Smooth muscle cell (in vitro differentiated cells): ENCODE measurements at regions not wholly inside any gene's neighbourhood (a gene's known extent, or its start where the extent isn't known, plus 50 kb on each side); places are given as distances from the start of the nearest gene placed in this dataset.

Experiments
- DNase-seq: peaks from one replicate; lab custom pipeline; 2025; ENCODE audit not compliant: unreplicated experiment; lab: John Stamatoyannopoulos, UW
- H2AFZ ChIP-seq: fragments of 200-600 bp; sonication (generic); 2 replicates; pipeline ENCODE4 v1.6.0; 2016; ENCODE audit warnings: antibody characterized with exemption, low read depth, mild to moderate bottlenecking
- H3F3A ChIP-seq: fragments of 200-600 bp; sonication (generic); 2 replicates; pipeline ENCODE4 v1.6.0; 2017; ENCODE audit warnings: antibody characterized with exemption, low read depth
- H3K27ac ChIP-seq: fragments of 200-600 bp; sonication (generic); 2 replicates; pipeline ENCODE4 v1.5.1; 2016; ENCODE audit warnings: low read depth, mild to moderate bottlenecking
- H3K27me3 ChIP-seq: fragments of 200-600 bp; sonication (generic); 2 replicates; pipeline ENCODE4 v1.6.1; 2016; ENCODE audit warnings: low read depth, mild to moderate bottlenecking
- H3K36me3 ChIP-seq: fragments of 200-600 bp; sonication (generic); 2 replicates; pipeline ENCODE4 v1.5.1; 2016; ENCODE audit warnings: low read depth
- H3K4me1 ChIP-seq: fragments of 200-600 bp; sonication (generic); 2 replicates; pipeline ENCODE4 v1.5.1; 2016; ENCODE audit warnings: low read depth
- H3K4me2 ChIP-seq: fragments of 200-600 bp; sonication (generic); 2 replicates; pipeline ENCODE4 v1.6.0; 2016; ENCODE audit warnings: mild to moderate bottlenecking
- H3K4me3 ChIP-seq: fragments of 200-600 bp; sonication (generic); 2 replicates; pipeline ENCODE4 v1.5.1; 2016; ENCODE audit warnings: mild to moderate bottlenecking
- H3K79me2 ChIP-seq: fragments of 200-600 bp; sonication (generic); 2 replicates; pipeline ENCODE4 v1.6.0; 2016; ENCODE audit warnings: low read depth, mild to moderate bottlenecking
- H3K9ac ChIP-seq: fragments of 200-600 bp; sonication (generic); 2 replicates; pipeline ENCODE4 v1.6.0; 2016; ENCODE audit warnings: low read depth
- H3K9me3 ChIP-seq: fragments of 200-600 bp; sonication (generic); replicated peaks from 2 replicates; pipeline ENCODE4 v1.5.1; 2016; ENCODE audit warnings: low read depth
- H4K20me1 ChIP-seq: fragments of 200-600 bp; sonication (generic); 2 replicates; pipeline ENCODE4 v1.6.0; 2016; ENCODE audit warnings: low read depth
- CTCF ChIP-seq: fragments of 200-600 bp; sonication (generic); IDR thresholded peaks from 2 replicates; pipeline ENCODE4 v1.5.1; 2017; ENCODE audit warnings: borderline replicate concordance, mild to moderate bottlenecking, antibody characterized with exemption; ENCODE audit not compliant: insufficient read depth, poor library complexity, severe bottlenecking
- WGBS: methylation state at CpG from one replicate; pipeline ENCODE4 v1.1.7; 2016; ENCODE audit warnings: low lambda C conversion rate; 5-methylcytosine and 5-hydroxymethylcytosine counted together

GRCh38 chr12:16090974-16091373 is 179.8 kb downstream of the DERA start:
- 95% methylated on average over 3 of the region's 3 CpGs for WGBS
- Histone ChIP-seq H3K4me1 (no peaks in the 10 kb centered on the region), H3K9ac (no peak overlapping the region), H3K9me3 (no peaks in the 10 kb centered on the region), H3K27ac (no peak overlapping the region), H3K27me3 (no peaks in the 10 kb centered on the region), H3K4me2 (no peak overlapping the region), H3K4me3 (no peak overlapping the region), H4K20me1 (no peaks in the 10 kb centered on the region), H2AFZ (no peak overlapping the region), H3K79me2 (no peaks in the 10 kb centered on the region), H3K36me3 (no peaks in the 10 kb centered on the region), H3F3A (no peaks in the 10 kb centered on the region)
- DNase-seq = no peak
- no peak for TF ChIP-seq CTCF

- no peak for TF ChIP-seq CTCF
- no peak overlapping the region for H3K9ac ChIP-seq
- H4K20me1 ChIP-seq = no peaks in the 10 kb centered on the region
- H3K4me2 ChIP-seq = no peak overlapping the region
- H3K4me3 ChIP-seq = no peak overlapping the region
- 97% methylated on average over 3 of the region's 3 CpGs for WGBS
- no peaks in the 10 kb centered on the region for H3K9me3 ChIP-seq
- H3K4me1 ChIP-seq = no peaks in the 10 kb centered on the region
- no peaks in the 10 kb centered on the region for H3F3A ChIP-seq
- H3K27ac ChIP-seq = no peak overlapping the region
- no peaks in the 10 kb centered on the region for H3K79me2 ChIP-seq
- no peaks in the 10 kb centered on the region for H3K36me3 ChIP-seq
- no peak for DNase-seq
- no peak overlapping the region for H2AFZ ChIP-seq
- H3K27me3 ChIP-seq = no peaks in the 10 kb centered on the region
These were observed 177.3 kb downstream of the DERA start for GRCh38 chr12:16088421-16088820.
